Sigmoid colon (tissue), 6 donors: ENCODE measurements at regions not wholly inside any gene's neighbourhood (a gene's known extent, or its start where the extent isn't known, plus 50 kb on each side); places are given as distances from the start of the nearest gene placed in this dataset.

Experiments used
- DNase-seq: peaks from one replicate; pipeline ENCODE4 v3.0.0-alpha.2; 2019
- H3K27ac ChIP-seq, 4 donors: fragments of 200-600 bp; sonication (generic); one replicate each; pipeline ENCODE4 v1.5.1; 2016 to 2019; ENCODE audit warnings: mild to moderate bottlenecking in 1 of 4
- H3K27me3 ChIP-seq, 3 donors: fragments of 200-600 bp; sonication (generic); one replicate each; pipeline ENCODE4 v1.5.1; 2019; ENCODE audit warnings: mild to moderate bottlenecking in 1 of 3
- H3K36me3 ChIP-seq, 4 donors: fragments of 200-600 bp; sonication (generic); one replicate each; pipeline ENCODE4 v1.5.1; 2016 to 2019
- H3K4me1 ChIP-seq, 4 donors: fragments of 200-600 bp; sonication (generic); one replicate each; pipeline ENCODE4 v1.5.1; 2017 to 2019
- H3K4me3 ChIP-seq, 4 donors: fragments of 200-600 bp; sonication (generic); one replicate each; pipeline ENCODE4 v1.5.1; 2017 to 2019; ENCODE audit warnings: mild to moderate bottlenecking in 2 of 4, moderate library complexity in 1 of 4
- H3K9me3 ChIP-seq, 4 donors: fragments of 200-600 bp in 3 of 4; sonication (generic) in 3 of 4; one replicate each; pipeline versions ENCODE4 v1.5.1 to v1.6.1; 2013 to 2019
- CTCF ChIP-seq, 4 experiments: fragments of 450-650 bp in 3 of 4; fragments of 200-600 bp in 1 of 4; IDR thresholded peaks; one replicate each; pipeline ENCODE4 v1.5.1; 2016 to 2019; ENCODE audit warnings: antibody characterized with exemption in 4 of 4, mild to moderate bottlenecking in 3 of 4, moderate library complexity in 2 of 4
- EP300 ChIP-seq, 4 donors: sonication (generic); formaldehyde crosslinking; IDR thresholded peaks; one replicate each; pipeline ENCODE4 v1.6.1; 2017; ENCODE audit warnings: antibody characterized with exemption in 4 of 4
- POLR2A ChIP-seq, 2 donors: fragments of 450-650 bp; IDR thresholded peaks; one replicate each; pipeline ENCODE4 v1.6.1; 2016; ENCODE audit warnings: antibody characterized with exemption in 2 of 2, mild to moderate bottlenecking in 2 of 2, moderate library complexity in 2 of 2
- POLR2AphosphoS5 ChIP-seq, 4 donors: sonication (generic); formaldehyde crosslinking; IDR thresholded peaks; one replicate each; pipeline ENCODE4 v1.6.1; 2017; ENCODE audit warnings: antibody characterized with exemption in 4 of 4
- WGBS, 2 donors: extraction: QIAGEN DNeasy Blood & Tissue Kit; methylation state at CpG; one replicate each; pipeline ENCODE4 v1.1.7; 2013; 5-methylcytosine and 5-hydroxymethylcytosine counted together
- intact Hi-C: fragments of 100-400 bp; cut with DNase I; formaldehyde crosslinking; loops from one replicate; pipeline ENCODE4 v1.15.1; 2023
- donor health status: healthy with polysubstance abuse.
- donor health status: healthy.

GRCh38 chr6:84422380-84422968 lies 195.0 kb upstream of the CEP162 start:
- intact Hi-C loops = no loop called here
- DNase-seq = no peak
- WGBS, 2 donors = 21 to 46% methylated on average over 13 of the region's 13 CpGs
- no peaks in the 10 kb centered on the region for H3K4me1 ChIP-seq
- H3K36me3 ChIP-seq = no peaks in the 10 kb centered on the region
- H3K27me3 ChIP-seq = peaks cover 0 to 22% (median 0%) of the 10 kb centered on the region in 3 donors
- H3K27ac ChIP-seq = no peak overlapping the region
- H3K4me3 ChIP-seq = no peak overlapping the region
- no peak for TF ChIP-seq POLR2AphosphoS5 (IDR thresholded peaks at IDR 0.05)
- TF ChIP-seq CTCF (IDR thresholded peaks at IDR 0.05) = peak in 1 of 4 experiments; percentile 4
- H3K9me3 ChIP-seq = no peaks in the 10 kb centered on the region

GRCh38 chr6:84421031-84421430 lies 193.6 kb upstream of the CEP162 start:
- Histone ChIP-seq H3K4me1 (no peaks in the 10 kb centered on the region), H3K4me3 (no peak overlapping the region), H3K36me3 (no peaks in the 10 kb centered on the region), H3K27ac (no peak overlapping the region), H3K9me3 (no peaks in the 10 kb centered on the region), H3K27me3 (peaks cover 0 to 21% (median 0%) of the 10 kb centered on the region in 3 donors)
- intact Hi-C loops = no loop called here
- no peak for DNase-seq
- 19 to 47% methylated on average over 5 of the region's 5 CpGs for WGBS, 2 donors
- TF ChIP-seq POLR2A (IDR thresholded peaks at IDR 0.05) = no peak
- TF ChIP-seq POLR2AphosphoS5 (IDR thresholded peaks at IDR 0.05) = no peak
- TF ChIP-seq EP300 (IDR thresholded peaks at IDR 0.05) = no peak
- TF ChIP-seq CTCF (IDR thresholded peaks at IDR 0.05) = no peak

- no peak overlapping the region for H3K27ac ChIP-seq
- DNase-seq = no peak
- H3K4me3 ChIP-seq = no peak overlapping the region
- peaks cover 0 to 5% (median 0%) of the 10 kb centered on the region in 3 donors for H3K27me3 ChIP-seq
- H3K36me3 ChIP-seq = no peaks in the 10 kb centered on the region
- intact Hi-C loops = no loop called here
- 77% methylated on average over 3 of the region's 3 CpGs for WGBS, 2 donors
- no peaks in the 10 kb centered on the region for H3K9me3 ChIP-seq
- H3K4me1 ChIP-seq = no peaks in the 10 kb centered on the region
- TF ChIP-seq EP300 (IDR thresholded peaks at IDR 0.05) = no peak
- TF ChIP-seq POLR2A (IDR thresholded peaks at IDR 0.05) = no peak
- TF ChIP-seq POLR2AphosphoS5 (IDR thresholded peaks at IDR 0.05) = no peak
- no peak for TF ChIP-seq CTCF (IDR thresholded peaks at IDR 0.05)
Observed at GRCh38 chr6:84417260-84417659, 189.8 kb upstream of the CEP162 start.

GRCh38 chr6:84416043-84416657 lies 188.7 kb upstream of the CEP162 start:
- Histone ChIP-seq H3K36me3 (no peaks in the 10 kb centered on the region), H3K27ac (no peak overlapping the region), H3K4me1 (peaks cover 0 to 4% (median 2%) of the 10 kb centered on the region in 4 donors), H3K27me3 (no peaks in the 10 kb centered on the region), H3K4me3 (no peak overlapping the region), H3K9me3 (no peaks in the 10 kb centered on the region)
- WGBS, 2 donors = 70 to 77% methylated on average over 2 of the region's 2 CpGs
- TF ChIP-seq POLR2A (IDR thresholded peaks at IDR 0.05) (no peak), CTCF (IDR thresholded peaks at IDR 0.05) (no peak), POLR2AphosphoS5 (IDR thresholded peaks at IDR 0.05) (no peak), EP300 (IDR thresholded peaks at IDR 0.05) (no peak)
- intact Hi-C loops = no loop called here
- DNase-seq = no peak

GRCh38 chr6:84415517-84415916 lies 188.1 kb upstream of the CEP162 start:
- intact Hi-C loops = no loop called here
- Histone ChIP-seq H3K27ac (no peak overlapping the region), H3K4me1 (peaks cover 0 to 9% (median 4%) of the 10 kb centered on the region in 4 donors), H3K4me3 (no peak overlapping the region), H3K27me3 (no peaks in the 10 kb centered on the region), H3K9me3 (no peaks in the 10 kb centered on the region), H3K36me3 (no peaks in the 10 kb centered on the region)
- TF ChIP-seq POLR2AphosphoS5 (IDR thresholded peaks at IDR 0.05) (no peak), POLR2A (IDR thresholded peaks at IDR 0.05) (no peak), CTCF (IDR thresholded peaks at IDR 0.05) (no peak), EP300 (IDR thresholded peaks at IDR 0.05) (no peak)
- no peak for DNase-seq
- 69 to 73% methylated on average over 6 of the region's 6 CpGs for WGBS, 2 donors
